Neural progenitor cell (in vitro differentiated cells): ENCODE measurements at regions not wholly inside any gene's neighbourhood (a gene's known extent, or its start where the extent isn't known, plus 50 kb on each side); places are given as distances from the start of the nearest gene placed in this dataset.
A peak's percentile ranks its signal among the peaks of the same experiment; 100 is the strongest.

ENCODE experiments used
- DNase-seq: peaks from one replicate; pipeline ENCODE4 v3.0.0-alpha.2; 2016; ENCODE audit warnings: low spot score
- H2AFZ ChIP-seq: fragments of 200-600 bp; sonication (generic); replicated peaks from 2 replicates; pipeline ENCODE4 v1.6.1; 2016; ENCODE audit warnings: antibody characterized with exemption
- H3F3A ChIP-seq: fragments of 200-600 bp; sonication (generic); 2 replicates; pipeline ENCODE4 v1.6.1; 2016; ENCODE audit warnings: antibody characterized with exemption, low read depth
- H3K27ac ChIP-seq: fragments of 200-600 bp; sonication (generic); 2 replicates; pipeline ENCODE4 v1.5.1; 2016; ENCODE audit warnings: mild to moderate bottlenecking
- H3K27me3 ChIP-seq: fragments of 200-600 bp; sonication (generic); 2 replicates; pipeline ENCODE4 v1.6.1; 2016; ENCODE audit warnings: mild to moderate bottlenecking, moderate library complexity
- H3K36me3 ChIP-seq: fragments of 200-600 bp; sonication (generic); 2 replicates; pipeline ENCODE4 v1.5.1; 2016
- H3K4me1 ChIP-seq: fragments of 200-600 bp; sonication (generic); 2 replicates; pipeline ENCODE4 v1.6.1; 2016; ENCODE audit warnings: mixed run types
- H3K4me2 ChIP-seq: fragments of 200-600 bp; sonication (generic); 2 replicates; pipeline ENCODE4 v1.6.1; 2016
- H3K4me3 ChIP-seq: fragments of 200-600 bp; sonication (generic); 2 replicates; pipeline ENCODE4 v1.5.1; 2016
- H3K79me2 ChIP-seq: fragments of 200-600 bp; sonication (generic); 2 replicates; pipeline ENCODE4 v1.6.1; 2016; ENCODE audit warnings: low read depth
- H3K9ac ChIP-seq: fragments of 200-600 bp; sonication (generic); 2 replicates; pipeline ENCODE4 v1.6.1; 2016
- H3K9me3 ChIP-seq: fragments of 200-600 bp; sonication (generic); 2 replicates; pipeline ENCODE4 v1.5.1; 2016; ENCODE audit warnings: low read depth
- H4K20me1 ChIP-seq: fragments of 200-600 bp; sonication (generic); 2 replicates; pipeline ENCODE4 v1.6.1; 2016; ENCODE audit warnings: low read depth
- H3K27ac Mint-ChIP-seq: 3 replicates; pipeline ENCODE4 v1.8.0; 2021; ENCODE audit warnings: mixed read lengths
- H3K27me3 Mint-ChIP-seq: 2 replicates; pipeline ENCODE4 v1.8.0; 2022; ENCODE audit warnings: low read depth, mild to moderate bottlenecking, inconsistent platforms, moderate library complexity, mixed read lengths; ENCODE audit not compliant: insufficient read depth
- H3K36me3 Mint-ChIP-seq: 3 replicates; pipeline ENCODE4 v1.8.0; 2021; ENCODE audit warnings: mixed read lengths
- H3K4me1 Mint-ChIP-seq: 3 replicates; pipeline ENCODE4 v1.8.0; 2021; ENCODE audit warnings: mixed read lengths
- H3K4me3 Mint-ChIP-seq: 3 replicates; pipeline ENCODE4 v1.8.0; 2021; ENCODE audit warnings: mild to moderate bottlenecking, moderate library complexity, mixed read lengths
- H3K9me3 Mint-ChIP-seq: 3 replicates; pipeline ENCODE4 v1.8.0; 2020; ENCODE audit warnings: mixed read lengths
- CTCF ChIP-seq: fragments of 200-600 bp; sonication (generic); IDR thresholded peaks from 2 replicates; pipeline ENCODE4 v1.5.1; 2017; ENCODE audit warnings: antibody characterized with exemption, mild to moderate bottlenecking
- EZH2 ChIP-seq: fragments of 200-600 bp; sonication (generic); IDR thresholded peaks from 2 replicates; pipeline ENCODE4 v1.6.1; 2017; ENCODE audit warnings: antibody characterized with exemption, mild to moderate bottlenecking, moderate library complexity
- EZH2phosphoT487 ChIP-seq: fragments of 200-600 bp; sonication (generic); IDR thresholded peaks from 2 replicates; pipeline ENCODE4 v1.6.1; 2017; ENCODE audit warnings: antibody characterized with exemption

- peaks cover 7% of the 10 kb centered on the region for H3K4me1 Mint-ChIP-seq
- H3K27ac ChIP-seq = peak overlapping the region; percentile 3
- H3K9ac ChIP-seq = no peak overlapping the region
- H3K27ac Mint-ChIP-seq = no peak overlapping the region
- peak overlapping the region; percentile 30 for H3K4me2 ChIP-seq
- H3K36me3 Mint-ChIP-seq = no peaks in the 10 kb centered on the region
- H3K4me3 Mint-ChIP-seq = no peak overlapping the region
- H3K27me3 ChIP-seq = no peaks in the 10 kb centered on the region
- peaks cover 2% of the 10 kb centered on the region for H3K9me3 Mint-ChIP-seq
- H4K20me1 ChIP-seq = no peaks in the 10 kb centered on the region
- H3K36me3 ChIP-seq = no peaks in the 10 kb centered on the region
- peaks cover 11% of the 10 kb centered on the region for H3K4me1 ChIP-seq
- no peaks in the 10 kb centered on the region for H3K9me3 ChIP-seq
- H3K27me3 Mint-ChIP-seq = no peaks in the 10 kb centered on the region
- TF ChIP-seq EZH2 (no peak), EZH2phosphoT487 (no peak)
- no peak overlapping the region for H3K4me3 ChIP-seq
- no peaks in the 10 kb centered on the region for H3F3A ChIP-seq
- peak overlapping the region; percentile 80 for H2AFZ ChIP-seq
- no peaks in the 10 kb centered on the region for H3K79me2 ChIP-seq
- DNase-seq = peak; percentile 22
Measured at GRCh38 chr14:84129007-84129406, 1400.9 kb upstream of the FLRT2 start.

DNA sequence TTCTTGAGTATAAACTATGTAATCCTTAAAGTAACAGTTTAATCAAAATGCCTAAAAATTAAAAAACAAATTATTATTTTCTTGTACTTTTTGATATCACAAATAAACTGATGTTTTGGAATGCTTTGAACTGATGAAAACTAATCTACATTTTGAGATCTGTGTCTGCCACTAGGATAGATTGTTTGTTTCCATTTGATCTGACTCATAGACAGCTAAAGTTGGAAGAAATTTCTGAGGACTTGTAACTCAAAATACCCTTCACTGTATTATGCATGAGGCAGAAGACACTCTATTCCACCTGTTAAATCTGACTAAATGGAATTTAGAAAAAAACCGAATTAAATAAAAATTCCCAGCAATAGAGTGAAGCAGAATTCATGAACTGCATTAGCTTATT lies 1400.0 kb upstream of the FLRT2 start:
- Histone ChIP-seq H3K4me1 (peaks cover 11% of the 10 kb centered on the region), H3K4me2 (no peak overlapping the region), H2AFZ (no peak overlapping the region), H3K27me3 (no peaks in the 10 kb centered on the region), H3K9me3 (no peaks in the 10 kb centered on the region), H4K20me1 (no peaks in the 10 kb centered on the region), H3K79me2 (no peaks in the 10 kb centered on the region), H3F3A (no peaks in the 10 kb centered on the region), H3K4me3 (no peak overlapping the region), H3K9ac (no peak overlapping the region), H3K27ac (no peak overlapping the region), H3K36me3 (no peaks in the 10 kb centered on the region)
- Mint-ChIP-seq H3K9me3 (peaks cover 2% of the 10 kb centered on the region), H3K4me1 (peaks cover 7% of the 10 kb centered on the region), H3K36me3 (no peaks in the 10 kb centered on the region), H3K27me3 (no peaks in the 10 kb centered on the region), H3K4me3 (no peak overlapping the region), H3K27ac (no peak overlapping the region)
- no peak for DNase-seq
- TF ChIP-seq CTCF (no peak), EZH2phosphoT487 (no peak), EZH2 (no peak)

GRCh38 chr14:84131924-84132323 lies 1398.0 kb upstream of the FLRT2 start:
- H3K36me3 ChIP-seq = no peaks in the 10 kb centered on the region
- H3K4me1 ChIP-seq = peaks cover 11% of the 10 kb centered on the region
- H3K27ac Mint-ChIP-seq = no peak overlapping the region
- H3K4me1 Mint-ChIP-seq = peaks cover 7% of the 10 kb centered on the region
- TF ChIP-seq CTCF = no peak
- no peak for TF ChIP-seq EZH2phosphoT487
- no peak for TF ChIP-seq EZH2
- DNase-seq = no peak
- no peaks in the 10 kb centered on the region for H3K36me3 Mint-ChIP-seq
- H3K79me2 ChIP-seq = no peaks in the 10 kb centered on the region
- H3K27me3 Mint-ChIP-seq = no peaks in the 10 kb centered on the region
- H3K4me3 ChIP-seq = no peak overlapping the region
- no peaks in the 10 kb centered on the region for H4K20me1 ChIP-seq
- no peak overlapping the region for H3K4me2 ChIP-seq
- H3K9me3 ChIP-seq = no peaks in the 10 kb centered on the region
- H3K27me3 ChIP-seq = no peaks in the 10 kb centered on the region
- no peak overlapping the region for H2AFZ ChIP-seq
- no peaks in the 10 kb centered on the region for H3F3A ChIP-seq
- no peak overlapping the region for H3K27ac ChIP-seq
- H3K9ac ChIP-seq = no peak overlapping the region
- H3K9me3 Mint-ChIP-seq = peaks cover 7% of the 10 kb centered on the region
- no peak overlapping the region for H3K4me3 Mint-ChIP-seq

DNA sequence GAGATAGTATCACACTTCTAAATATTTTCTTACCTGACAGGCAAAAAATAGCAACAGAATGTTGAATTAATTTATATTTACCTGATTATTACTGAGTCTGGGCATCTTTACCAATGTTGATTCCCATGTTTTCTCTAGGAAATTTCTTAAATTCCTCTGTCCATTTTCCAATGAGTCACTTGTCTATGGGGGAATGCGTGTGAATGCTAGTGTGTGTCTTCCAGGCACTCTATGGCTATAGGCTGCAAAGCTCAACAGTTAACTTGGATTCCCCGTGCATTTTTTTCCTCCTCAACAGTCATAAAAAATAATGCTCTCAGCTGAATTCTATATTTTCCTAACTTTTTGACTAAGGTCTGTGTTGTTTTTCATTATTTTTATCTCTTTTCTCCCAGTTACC lies 1385.8 kb upstream of the FLRT2 start:
- TF ChIP-seq EZH2 (no peak), EZH2phosphoT487 (no peak), CTCF (no peak)
- Histone ChIP-seq H3K9me3 (no peaks in the 10 kb centered on the region), H3K9ac (no peak overlapping the region), H3K4me3 (no peak overlapping the region), H3K4me2 (no peak overlapping the region), H3F3A (no peaks in the 10 kb centered on the region), H2AFZ (no peak overlapping the region), H3K27me3 (no peaks in the 10 kb centered on the region), H3K4me1 (no peaks in the 10 kb centered on the region), H4K20me1 (no peaks in the 10 kb centered on the region), H3K27ac (no peak overlapping the region), H3K36me3 (no peaks in the 10 kb centered on the region), H3K79me2 (no peaks in the 10 kb centered on the region)
- Mint-ChIP-seq H3K27ac (no peak overlapping the region), H3K9me3 (peaks cover 3% of the 10 kb centered on the region), H3K4me3 (no peak overlapping the region), H3K4me1 (no peaks in the 10 kb centered on the region), H3K27me3 (peaks cover 2% of the 10 kb centered on the region), H3K36me3 (no peaks in the 10 kb centered on the region)
- no peak for DNase-seq
